ENCODE measurements at regions not wholly inside any gene's neighbourhood (a gene's known extent, or its start where the extent isn't known, plus 50 kb on each side); places are given as distances from the start of the nearest gene placed in this dataset.

DNA sequence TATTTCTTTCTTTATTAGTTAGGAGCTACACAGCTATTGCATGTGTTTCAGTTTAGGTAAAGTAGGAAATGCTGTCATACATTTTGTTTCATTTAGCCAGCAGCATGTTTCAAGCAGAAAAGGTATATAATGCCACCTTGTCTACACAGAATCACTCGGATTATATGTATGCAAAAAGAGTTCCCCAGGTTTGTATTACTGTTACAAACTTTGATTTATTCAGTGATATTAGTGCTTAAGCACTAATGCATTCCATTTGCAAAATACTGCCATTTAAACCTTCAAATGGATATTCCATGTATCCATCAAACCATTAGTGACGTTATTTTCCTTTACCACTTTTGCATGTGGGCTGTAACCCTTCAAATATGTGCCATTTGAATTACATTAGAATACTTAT, 564.0 kb downstream of the RPL10L start:
- TF ChIP-seq, protein P1, sequence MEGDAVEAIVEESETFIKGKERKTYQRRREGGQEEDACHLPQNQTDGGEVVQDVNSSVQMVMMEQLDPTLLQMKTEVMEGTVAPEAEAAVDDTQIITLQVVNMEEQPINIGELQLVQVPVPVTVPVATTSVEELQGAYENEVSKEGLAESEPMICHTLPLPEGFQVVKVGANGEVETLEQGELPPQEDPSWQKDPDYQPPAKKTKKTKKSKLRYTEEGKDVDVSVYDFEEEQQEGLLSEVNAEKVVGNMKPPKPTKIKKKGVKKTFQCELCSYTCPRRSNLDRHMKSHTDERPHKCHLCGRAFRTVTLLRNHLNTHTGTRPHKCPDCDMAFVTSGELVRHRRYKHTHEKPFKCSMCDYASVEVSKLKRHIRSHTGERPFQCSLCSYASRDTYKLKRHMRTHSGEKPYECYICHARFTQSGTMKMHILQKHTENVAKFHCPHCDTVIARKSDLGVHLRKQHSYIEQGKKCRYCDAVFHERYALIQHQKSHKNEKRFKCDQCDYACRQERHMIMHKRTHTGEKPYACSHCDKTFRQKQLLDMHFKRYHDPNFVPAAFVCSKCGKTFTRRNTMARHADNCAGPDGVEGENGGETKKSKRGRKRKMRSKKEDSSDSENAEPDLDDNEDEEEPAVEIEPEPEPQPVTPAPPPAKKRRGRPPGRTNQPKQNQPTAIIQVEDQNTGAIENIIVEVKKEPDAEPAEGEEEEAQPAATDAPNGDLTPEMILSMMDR (conservative IDR thresholded peaks at IDR 0.05; ENCODE audit: low read depth, low read length) = no peak
- TF ChIP-seq EZH2 (IDR thresholded peaks at IDR 0.05; ENCODE audit: low read length, unreplicated experiment) = no peak
- no peak for TF ChIP-seq EZH2phosphoT487 (IDR thresholded peaks at IDR 0.05; ENCODE audit: borderline replicate concordance, low read length)
